ENCODE measurements at regions not wholly inside any gene's neighbourhood (a gene's known extent, or its start where the extent isn't known, plus 50 kb on each side); places are given as distances from the start of the nearest gene placed in this dataset.

GRCh38 chr6:151166180-151166579 is 73.6 kb upstream of the AKAP12 start:
- TF ChIP-seq POLR2A (IDR thresholded peaks at IDR 0.05; ENCODE audit: low read depth, low read length) (no peak), POLR2AphosphoS5 (IDR thresholded peaks at IDR 0.05; ENCODE audit: low read depth, low read length) (no peak), TAF1 (IDR thresholded peaks at IDR 0.05; ENCODE audit: low read depth, low read length) (no peak)

Data from GM12891 (cell line).